ENCODE measurements at regions not wholly inside any gene's neighbourhood (a gene's known extent, or its start where the extent isn't known, plus 50 kb on each side); places are given as distances from the start of the nearest gene placed in this dataset.

- H3K9me3 ChIP-seq (ENCODE audit: insufficient read depth, low read length), result no peaks in the 10 kb centered on the region
- TF ChIP-seq CTCF (IDR thresholded peaks at IDR 0.05; ENCODE audit: insufficient read depth, low read length, poor library complexity, severe bottlenecking) (no peak), EZH2phosphoT487 (conservative IDR thresholded peaks at IDR 0.05; ENCODE audit: low read length) (no peak)
- H3K27me3 ChIP-seq (ENCODE audit: low read length), result no peaks in the 10 kb centered on the region
- no peak overlapping the region for H2AFZ ChIP-seq (ENCODE audit: low read depth, low read length, severe bottlenecking)
- H3F3A ChIP-seq (ENCODE audit: insufficient read depth), result no peaks in the 10 kb centered on the region
- H3K4me3 ChIP-seq (ENCODE audit: insufficient read depth, low read length, poor library complexity, severe bottlenecking), result no peak overlapping the region
- no peaks in the 10 kb centered on the region for H3K36me3 ChIP-seq (ENCODE audit: low read length)
- no peak overlapping the region for H3K4me2 ChIP-seq (ENCODE audit: low read depth, low read length, poor library complexity, severe bottlenecking)
- H4K20me1 ChIP-seq (ENCODE audit: low read depth, low read length), result no peaks in the 10 kb centered on the region
- H3K9me2 ChIP-seq (replicated peaks; ENCODE audit: insufficient read depth, low read length), result no peaks in the 10 kb centered on the region
- H3K9ac ChIP-seq (ENCODE audit: low read length), result no peak overlapping the region
- H3K79me2 ChIP-seq (ENCODE audit: insufficient read depth, low read length), result no peaks in the 10 kb centered on the region
- H3K27ac ChIP-seq (ENCODE audit: low read depth, low read length), result no peak overlapping the region
Measured at GRCh38 chr13:40351537-40352379, 314.7 kb downstream of the FOXO1 start.

- Histone ChIP-seq H3K4me3 (ENCODE audit: insufficient read depth, low read length, poor library complexity, severe bottlenecking) (no peak overlapping the region), H3K27me3 (ENCODE audit: low read length) (no peaks in the 10 kb centered on the region), H3K27ac (ENCODE audit: low read depth, low read length) (no peak overlapping the region), H3K9me3 (ENCODE audit: insufficient read depth, low read length) (no peaks in the 10 kb centered on the region), H3K4me2 (ENCODE audit: low read depth, low read length, poor library complexity, severe bottlenecking) (no peak overlapping the region), H3K9ac (ENCODE audit: low read length) (no peak overlapping the region), H2AFZ (ENCODE audit: low read depth, low read length, severe bottlenecking) (no peak overlapping the region), H4K20me1 (ENCODE audit: low read depth, low read length) (no peaks in the 10 kb centered on the region), H3F3A (ENCODE audit: insufficient read depth) (no peaks in the 10 kb centered on the region), H3K36me3 (ENCODE audit: low read length) (no peaks in the 10 kb centered on the region), H3K9me2 (replicated peaks; ENCODE audit: insufficient read depth, low read length) (no peaks in the 10 kb centered on the region), H3K79me2 (ENCODE audit: insufficient read depth, low read length) (no peaks in the 10 kb centered on the region)
- no peak for TF ChIP-seq EZH2phosphoT487 (conservative IDR thresholded peaks at IDR 0.05; ENCODE audit: low read length)
- TF ChIP-seq CTCF (IDR thresholded peaks at IDR 0.05; ENCODE audit: insufficient read depth, low read length, poor library complexity, severe bottlenecking), result no peak
Measured at GRCh38 chr13:40352380-40352778, 314.1 kb downstream of the FOXO1 start.

GRCh38 chr13:40352802-40353562 is 313.5 kb downstream of the FOXO1 start:
- no peaks in the 10 kb centered on the region for H3K9me3 ChIP-seq (ENCODE audit: insufficient read depth, low read length)
- H3K79me2 ChIP-seq (ENCODE audit: insufficient read depth, low read length), result no peaks in the 10 kb centered on the region
- no peaks in the 10 kb centered on the region for H3K27me3 ChIP-seq (ENCODE audit: low read length)
- H3K4me3 ChIP-seq (ENCODE audit: insufficient read depth, low read length, poor library complexity, severe bottlenecking), result no peak overlapping the region
- H3K4me2 ChIP-seq (ENCODE audit: low read depth, low read length, poor library complexity, severe bottlenecking), result no peak overlapping the region
- H3K9ac ChIP-seq (ENCODE audit: low read length), result no peak overlapping the region
- H3K36me3 ChIP-seq (ENCODE audit: low read length), result no peaks in the 10 kb centered on the region
- no peaks in the 10 kb centered on the region for H3F3A ChIP-seq (ENCODE audit: insufficient read depth)
- H2AFZ ChIP-seq (ENCODE audit: low read depth, low read length, severe bottlenecking), result no peak overlapping the region
- H3K27ac ChIP-seq (ENCODE audit: low read depth, low read length), result no peak overlapping the region
- H3K9me2 ChIP-seq (replicated peaks; ENCODE audit: insufficient read depth, low read length), result no peaks in the 10 kb centered on the region
- no peak for TF ChIP-seq CTCF (IDR thresholded peaks at IDR 0.05; ENCODE audit: insufficient read depth, low read length, poor library complexity, severe bottlenecking)
- no peak for TF ChIP-seq EZH2phosphoT487 (conservative IDR thresholded peaks at IDR 0.05; ENCODE audit: low read length)
- no peaks in the 10 kb centered on the region for H4K20me1 ChIP-seq (ENCODE audit: low read depth, low read length)

Measured in SU-DHL-6 (cell line).